Panc1 (cell line): ENCODE measurements at regions not wholly inside any gene's neighbourhood (a gene's known extent, or its start where the extent isn't known, plus 50 kb on each side); places are given as distances from the start of the nearest gene placed in this dataset.

Source experiments
- ATAC-seq: fragments of 200-7000 bp; cut with Tn5 transposase; 2 replicates; pipeline ENCODE4 v1.9.1; 2020; ENCODE audit warnings: mild to moderate bottlenecking, moderate library complexity
- BruUV-seq: library from RNA; stranded (reverse); fragments of 400-500 nt; replicated peaks from 2 replicates; lab custom pipeline; 2021; lab: Mats Ljungman, UMichigan
- CTCF ChIA-PET: fragments of 300-600 bp; sonication (Branson Sonifier 250); formaldehyde crosslinking; loops from one replicate; lab custom pipeline; 2022; ENCODE audit warnings: antibody characterized with exemption; lab: Charles Lee
- POLR2A ChIA-PET: fragments of 300-600 bp; sonication (Branson Sonifier 250); formaldehyde crosslinking; loops from one replicate; lab custom pipeline; 2022; ENCODE audit warnings: antibody characterized with exemption; lab: Charles Lee
- DNase-seq: peaks from one replicate; pipeline ENCODE4 v3.0.0-alpha.2; 2010; ENCODE audit warnings: low read depth, low spot score
- H3K27ac ChIP-seq: 2 replicates; pipeline ENCODE4 v1.5.1; 2011; ENCODE audit warnings: mild to moderate bottlenecking, low read length, inconsistent platforms
- H3K27me3 ChIP-seq: fragments of 200-500 bp; sonication (Bioruptor generic); 2 replicates; pipeline ENCODE4 v1.6.0; 2014; ENCODE audit warnings: low read length, inconsistent platforms; ENCODE audit not compliant: control insufficient read depth, insufficient read depth
- H3K36me3 ChIP-seq: fragments of 200-500 bp; sonication (Bioruptor generic); 2 replicates; pipeline ENCODE4 v1.5.1; 2014; ENCODE audit warnings: inconsistent platforms, mild to moderate bottlenecking, low read length, moderate library complexity; ENCODE audit not compliant: control insufficient read depth, insufficient read depth
- H3K4me1 ChIP-seq: 2 replicates; pipeline ENCODE4 v1.5.1; 2011; ENCODE audit warnings: inconsistent platforms, mild to moderate bottlenecking, low read length, moderate library complexity; ENCODE audit not compliant: control insufficient read depth, insufficient read depth
- H3K4me3 ChIP-seq, 2 experiments: 2 replicates each; pipeline ENCODE4 v1.5.1; 2011 to 2012; ENCODE audit warnings: low read depth in 2 of 2, low read length in 2 of 2, mild to moderate bottlenecking in 2 of 2, inconsistent platforms in 1 of 2, moderate library complexity in 1 of 2
- H3K9me3 ChIP-seq: fragments of 200-500 bp; sonication (Bioruptor generic); 2 replicates; pipeline ENCODE4 v1.5.1; 2014; ENCODE audit warnings: low read depth, mild to moderate bottlenecking, inconsistent platforms, low read length, moderate library complexity; ENCODE audit not compliant: control insufficient read depth, insufficient read depth
- CTCF ChIP-seq: fragments of 450-650 bp; IDR thresholded peaks from 2 replicates; pipeline ENCODE4 v1.5.1; 2017; ENCODE audit warnings: mild to moderate bottlenecking
- POLR2AphosphoS5 ChIP-seq: IDR thresholded peaks from 2 replicates; pipeline ENCODE4 v1.6.1; 2012; ENCODE audit warnings: mild to moderate bottlenecking, low read depth, low read length, moderate library complexity
- REST ChIP-seq, 2 experiments: IDR thresholded peaks; 2 replicates each; pipeline ENCODE4 v1.6.1; 2011 to 2012; ENCODE audit warnings: low read depth in 2 of 2, control low read depth in 1 of 2, low read length in 1 of 2, mild to moderate bottlenecking in 1 of 2, moderate library complexity in 1 of 2; ENCODE audit not compliant: insufficient read depth in 1 of 2
- SIN3A ChIP-seq: IDR thresholded peaks from 2 replicates; pipeline ENCODE4 v1.6.1; 2012; ENCODE audit warnings: low read depth, mild to moderate bottlenecking, low read length, moderate library complexity, borderline replicate concordance; ENCODE audit not compliant: insufficient read depth
- TCF7L2 ChIP-seq: IDR thresholded peaks from 2 replicates; pipeline ENCODE4 v1.6.1; 2011; ENCODE audit warnings: mild to moderate bottlenecking, low read depth, low read length, inconsistent platforms
- in situ Hi-C: cut with HindIII; loops from 2 replicates; pipeline ENCODE4 v1.10.0; 2016; ENCODE audit warnings: low sequenced_read_pairs, low pct_unique_long_range_greater_than_20kb
- intact Hi-C: fragments of 100-400 bp; cut with micrococcal nuclease; formaldehyde crosslinking; loops from one replicate; pipeline ENCODE4 v1.10.0; 2022; ENCODE audit not compliant: unreplicated experiment

DNA sequence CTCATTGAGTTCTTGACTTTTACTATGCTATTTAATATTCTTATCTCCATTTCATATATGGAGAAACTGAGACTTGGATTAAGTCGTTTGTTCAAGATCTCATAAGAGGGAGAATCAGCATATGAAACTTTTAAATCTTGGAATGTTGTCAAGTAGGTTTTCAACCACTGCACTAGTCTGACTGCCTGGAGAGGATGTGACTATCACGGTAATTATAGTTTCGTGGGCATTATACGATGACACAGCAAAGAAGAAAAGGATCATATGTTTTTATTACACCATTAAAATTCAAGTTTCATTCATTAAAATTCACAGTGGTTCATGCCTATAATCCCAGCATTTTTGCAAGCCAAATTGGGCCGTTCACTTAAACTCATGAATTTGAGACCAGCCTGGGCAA, 555.2 kb downstream of the SLITRK1 start:
- no peak for ATAC-seq
- H3K4me3 ChIP-seq: no peak overlapping the region
- no peaks in the 10 kb centered on the region for H3K4me1 ChIP-seq
- ChIA-PET POLR2A (no interaction called here), CTCF (no interaction called here)
- H3K27me3 ChIP-seq: no peaks in the 10 kb centered on the region
- intact Hi-C loops: no loop called here
- no peak overlapping the region for H3K27ac ChIP-seq
- TF ChIP-seq CTCF: no peak
- TF ChIP-seq REST (IDR thresholded peaks at IDR 0.05; ENCODE audit: insufficient read depth in 1 of 2, low read depth in 2 of 2, low read length in 1 of 2): no peak
- TF ChIP-seq TCF7L2: no peak
- no peak for TF ChIP-seq SIN3A
- TF ChIP-seq POLR2AphosphoS5: no peak
- in situ Hi-C loops: no loop called here
- no peaks in the 10 kb centered on the region for H3K36me3 ChIP-seq
- H3K9me3 ChIP-seq: no peaks in the 10 kb centered on the region
- BruUV-seq: no TSS peak
- DNase-seq: no peak

DNA sequence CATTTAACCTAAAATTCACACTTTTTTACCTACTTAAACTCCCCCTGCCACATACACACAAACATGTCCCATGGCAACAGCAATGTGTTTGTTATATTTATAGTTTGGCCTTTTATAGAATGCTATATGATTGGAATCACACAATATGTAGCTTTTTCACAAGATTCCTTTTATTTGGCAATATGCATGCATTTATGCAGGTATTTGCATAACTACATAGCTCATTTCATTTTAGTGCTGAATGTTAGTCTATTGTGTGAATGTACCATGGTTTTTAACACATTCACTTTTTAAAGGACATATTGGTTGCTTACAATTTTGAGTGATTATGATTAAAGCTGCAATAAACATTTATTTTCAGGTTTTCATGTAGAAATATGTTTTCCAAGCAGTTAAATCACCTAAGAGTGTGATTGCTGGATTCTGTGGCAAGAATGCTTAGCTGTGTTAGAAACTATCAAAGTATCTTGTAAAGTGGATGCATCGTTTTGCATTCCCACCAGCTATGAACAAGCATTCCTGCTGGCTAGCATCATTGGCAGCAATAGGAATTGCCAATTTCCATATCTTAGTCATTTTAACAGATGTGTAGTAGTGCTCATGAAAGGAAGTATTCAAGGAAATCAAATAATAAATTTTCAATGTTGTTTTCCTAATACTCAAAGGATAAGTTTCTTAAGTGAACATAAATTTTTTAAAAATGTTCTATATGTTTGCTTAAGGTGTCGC, 557.0 kb downstream of the SLITRK1 start:
- intact Hi-C loops: no loop called here

More for the DNA sequence above, 557.0 kb downstream of the SLITRK1 start:
- H3K27me3 ChIP-seq: no peaks in the 10 kb centered on the region
- no peaks in the 10 kb centered on the region for H3K4me1 ChIP-seq
- TF ChIP-seq TCF7L2 (no peak), CTCF (no peak), POLR2AphosphoS5 (no peak), SIN3A (no peak), REST (IDR thresholded peaks at IDR 0.05; ENCODE audit: insufficient read depth in 1 of 2, low read depth in 2 of 2, low read length in 1 of 2) (no peak)
- no TSS peak for BruUV-seq
- ChIA-PET POLR2A (interaction anchor here (0.6 kb wide), 1 partner anchor 125 kb away, joined by 6 read pairs; no protein-coding TSS in a partner anchor), CTCF (no interaction called here)
- DNase-seq (no peak), ATAC-seq (no peak)
- H3K4me3 ChIP-seq: no peak overlapping the region
- in situ Hi-C loops: no loop called here
- H3K9me3 ChIP-seq: no peaks in the 10 kb centered on the region
- no peaks in the 10 kb centered on the region for H3K36me3 ChIP-seq
- H3K27ac ChIP-seq: no peak overlapping the region
